Right lobe of liver (tissue), 6 donors: ENCODE measurements at regions not wholly inside any gene's neighbourhood (a gene's known extent, or its start where the extent isn't known, plus 50 kb on each side); places are given as distances from the start of the nearest gene placed in this dataset.
"Not testable (repeated sequence)": the region's sequence is repeated elsewhere in the genome, so short reads cannot be mapped to it uniquely, and the experiment has no call there.

ENCODE experiments used
- ATAC-seq, 4 donors: fragments of 200-7000 bp; cut with Tn5 transposase; one replicate each; pipeline ENCODE4 v1.9.1; 2020; ENCODE audit warnings: mild to moderate bottlenecking in 4 of 4, moderate library complexity in 4 of 4
- DNase-seq, 3 donors: peaks; one replicate each; pipeline ENCODE4 v3.0.0-alpha.2; 2020
- H3K27ac ChIP-seq, 3 donors: fragments of 200-600 bp; one replicate each; pipeline ENCODE4 v1.8.0; 2022
- H3K27me3 ChIP-seq, 2 donors: fragments of 200-600 bp; one replicate each; pipeline ENCODE4 v1.8.0; 2022
- H3K36me3 ChIP-seq, 4 donors: fragments of 200-600 bp; sonication (generic) in 1 of 4; one replicate each; pipeline versions ENCODE4 v1.5.1 to v1.8.0; 2017 to 2022; ENCODE audit warnings: control low read depth in 1 of 4
- H3K4me1 ChIP-seq, 4 donors: fragments of 200-600 bp; sonication (generic) in 1 of 4; one replicate each; pipeline versions ENCODE4 v1.5.1 to v1.8.0; 2017 to 2022; ENCODE audit warnings: control low read depth in 1 of 4
- H3K4me3 ChIP-seq, 3 donors: fragments of 200-600 bp; one replicate each; pipeline ENCODE4 v1.8.0; 2022
- H3K9me3 ChIP-seq, 4 donors: fragments of 200-600 bp; sonication (generic) in 1 of 4; one replicate each; pipeline versions ENCODE4 v1.5.1 to v1.8.0; 2017 to 2022; ENCODE audit warnings: control low read depth in 1 of 4
- CTCF ChIP-seq, 4 donors: fragments of 200-600 bp in 3 of 4; fragments of 450-650 bp in 1 of 4; IDR thresholded peaks; one replicate each; pipeline versions ENCODE4 v1.5.1 to v1.8.0; 2016 to 2022; ENCODE audit warnings: antibody characterized with exemption in 4 of 4, mild to moderate bottlenecking in 2 of 4
- POLR2A ChIP-seq: fragments of 450-650 bp; IDR thresholded peaks from one replicate; pipeline ENCODE4 v1.6.1; 2017; ENCODE audit warnings: antibody characterized with exemption, mild to moderate bottlenecking
- WGBS: methylation state at CpG from one replicate; pipeline ENCODE4 v1.1.6; 2018; ENCODE audit warnings: low coverage, low lambda C conversion rate; ENCODE audit not compliant: insufficient coverage; ENCODE audit errors: missing lambda C conversion rate; 5-methylcytosine and 5-hydroxymethylcytosine counted together
- intact Hi-C, 2 donors: fragments of 100-400 bp; cut with DNase I; formaldehyde crosslinking; loops; one replicate each; pipeline versions ENCODE4 v1.11.2 to v1.14.1; 2022
- donor health status: DM: no; HTN: yes; CAD: no.
- donor health status: DM: no; HTN: no; CAD: no.
- donor health status: DM: no; HTN: no; CAD: no.
- donor health status: DM: no; HTN: yes; CAD: no.
- donor health status: DM: no; HTN: yes; CAD: no.

- intact Hi-C loops, result no loop called here
- no peaks in the 10 kb centered on the region for H3K9me3 ChIP-seq
- no peaks in the 10 kb centered on the region for H3K36me3 ChIP-seq
- WGBS, result 73% methylated on average over 2 of the region's 2 CpGs
- H3K4me1 ChIP-seq, result no peaks in the 10 kb centered on the region
- H3K27me3 ChIP-seq, result no peaks in the 10 kb centered on the region
- DNase-seq, result no peak
- TF ChIP-seq POLR2A (no peak), CTCF (IDR thresholded peaks at IDR 0.05) (no peak)
- no peak overlapping the region for H3K4me3 ChIP-seq
- ATAC-seq, result no peak
- no peak overlapping the region for H3K27ac ChIP-seq
These were observed 148.6 kb upstream of the ZNF804A start for GRCh38 chr2:184449760-184450159.

GRCh38 chr2:184452907-184453306, 145.4 kb upstream of the ZNF804A start:
- TF ChIP-seq CTCF (IDR thresholded peaks at IDR 0.05) (no peak), POLR2A (no peak)
- DNase-seq, result no peak
- no peak overlapping the region for H3K27ac ChIP-seq
- no peaks in the 10 kb centered on the region for H3K27me3 ChIP-seq
- ATAC-seq, result no peak
- H3K36me3 ChIP-seq, result no peaks in the 10 kb centered on the region
- H3K4me1 ChIP-seq, result no peaks in the 10 kb centered on the region
- H3K4me3 ChIP-seq, result no peak overlapping the region
- intact Hi-C loops, result no loop called here
- no peaks in the 10 kb centered on the region for H3K9me3 ChIP-seq

GRCh38 chr2:184455624-184456023, 142.7 kb upstream of the ZNF804A start:
- no peaks in the 10 kb centered on the region for H3K27me3 ChIP-seq
- DNase-seq, result no peak
- H3K9me3 ChIP-seq, result no peaks in the 10 kb centered on the region
- intact Hi-C loops, result no loop called here
- no peak for ATAC-seq
- H3K4me3 ChIP-seq, result no peak overlapping the region
- H3K4me1 ChIP-seq, result no peaks in the 10 kb centered on the region
- 80% methylated on average over 1 of the region's 1 CpG for WGBS
- H3K36me3 ChIP-seq, result no peaks in the 10 kb centered on the region
- no peak overlapping the region for H3K27ac ChIP-seq
- no peak for TF ChIP-seq CTCF (IDR thresholded peaks at IDR 0.05)
- TF ChIP-seq POLR2A, result no peak

GRCh38 chr2:184456693-184457092, 141.6 kb upstream of the ZNF804A start:
- H3K27me3 ChIP-seq, H3K36me3 ChIP-seq, DNase-seq, H3K27ac ChIP-seq, H3K4me3 ChIP-seq, H3K4me1 ChIP-seq, intact Hi-C loops, ATAC-seq, H3K9me3 ChIP-seq: not testable (repeated sequence)
- 83% methylated on average over 1 of the region's 10 CpGs for WGBS

GRCh38 chr2:184463102-184463865, 135.0 kb upstream of the ZNF804A start:
- H3K27ac ChIP-seq, result peak overlapping the region in 2 of 3 donors; percentile 75 to 81
- intact Hi-C loops, result no loop called here
- peaks cover 0 to 12% (median 4%) of the 10 kb centered on the region in 4 donors for H3K4me1 ChIP-seq
- no peak for TF ChIP-seq CTCF (IDR thresholded peaks at IDR 0.05)
- no peak for TF ChIP-seq POLR2A
- ATAC-seq, result peak; percentile 91 to 96 (median 95)
- H3K9me3 ChIP-seq, result no peaks in the 10 kb centered on the region
- no peaks in the 10 kb centered on the region for H3K27me3 ChIP-seq
- 27% methylated on average over 4 of the region's 4 CpGs for WGBS
- H3K4me3 ChIP-seq, result peak overlapping the region in 2 of 3 donors; percentile 14 to 31
- H3K36me3 ChIP-seq, result no peaks in the 10 kb centered on the region
- peak in 1 of 3 donors; percentile 62 for DNase-seq
